Right cardiac atrium (tissue), 5 donors: ENCODE measurements at regions not wholly inside any gene's neighbourhood (a gene's known extent, or its start where the extent isn't known, plus 50 kb on each side); places are given as distances from the start of the nearest gene placed in this dataset.

Experiments
- ATAC-seq, 2 donors: fragments of 200-7000 bp; cut with Tn5 transposase; one replicate each; pipeline versions ENCODE4 v1.8.0 to v1.9.1; 2020; ENCODE audit warnings: moderate library complexity in 2 of 2, mild to moderate bottlenecking in 1 of 2
- DNase-seq, 3 donors: peaks; one replicate each; pipeline ENCODE4 v3.0.0-alpha.2; 2020
- H3K27ac ChIP-seq: one replicate; pipeline ENCODE4 v1.5.1; 2013; ENCODE audit warnings: mild to moderate bottlenecking, low read length, control low read depth, moderate library complexity
- H3K27me3 ChIP-seq: one replicate; pipeline ENCODE4 v1.6.1; 2013; ENCODE audit not compliant: control insufficient read depth, insufficient read depth
- H3K4me1 ChIP-seq: one replicate; pipeline ENCODE4 v1.6.1; 2013; ENCODE audit warnings: low read length; ENCODE audit not compliant: control insufficient read depth, insufficient read depth
- H3K4me3 ChIP-seq: one replicate; pipeline ENCODE4 v1.5.1; 2013; ENCODE audit warnings: low read length, control low read depth
- H3K9me3 ChIP-seq: one replicate; pipeline ENCODE4 v1.6.1; 2013; ENCODE audit warnings: low read length; ENCODE audit not compliant: control insufficient read depth
- WGBS: extraction: QIAGEN DNeasy Blood & Tissue Kit; methylation state at CpG from one replicate; pipeline ENCODE4 v1.1.7; 2013; 5-methylcytosine and 5-hydroxymethylcytosine counted together
- intact Hi-C, 4 donors: fragments of 100-400 bp; cut with DNase I; formaldehyde crosslinking; loops; one replicate each; pipeline versions ENCODE4 v1.11.0 to v1.14.0; 2022 to 2023
- donor health status: healthy with polysubstance abuse.
- donor health status: DM: no; HTN: yes; CAD: no.
- donor health status: DM: no; HTN: no; CAD: no.
- donor health status: DM: no; HTN: yes; CAD: no; lungs with severe emphysema.
- donor health status: DM: yes; HTN: yes; CAD: no.

- Histone ChIP-seq H3K27ac (no peak overlapping the region), H3K27me3 (no peaks in the 10 kb centered on the region), H3K4me3 (no peak overlapping the region), H3K9me3 (no peaks in the 10 kb centered on the region), H3K4me1 (no peaks in the 10 kb centered on the region)
- ATAC-seq (no peak), DNase-seq (no peak)
- intact Hi-C loops = no loop called here
- 86% methylated on average over 4 of the region's 4 CpGs for WGBS
These were observed 186.6 kb upstream of the NSMCE3 start for GRCh38 chr15:29456255-29456654.

- intact Hi-C loops = no loop called here
- H3K9me3 ChIP-seq = no peaks in the 10 kb centered on the region
- 89% methylated on average over 4 of the region's 4 CpGs for WGBS
These were observed 185.9 kb upstream of the NSMCE3 start for GRCh38 chr15:29455530-29455929.

GRCh38 chr15:29455055-29455454, 185.4 kb upstream of the NSMCE3 start:
- H3K4me1 ChIP-seq = no peaks in the 10 kb centered on the region
- H3K4me3 ChIP-seq = no peak overlapping the region
- no peak overlapping the region for H3K27ac ChIP-seq
- ATAC-seq = no peak
- WGBS = 89% methylated on average over 3 of the region's 3 CpGs
- intact Hi-C loops = no loop called here
- H3K27me3 ChIP-seq = no peaks in the 10 kb centered on the region
- no peak for DNase-seq
- no peaks in the 10 kb centered on the region for H3K9me3 ChIP-seq

More at GRCh38 chr15:29455530-29455929, 185.9 kb upstream of the NSMCE3 start:
- no peak overlapping the region for H3K4me3 ChIP-seq
- no peaks in the 10 kb centered on the region for H3K27me3 ChIP-seq
- no peak for DNase-seq
- H3K27ac ChIP-seq = no peak overlapping the region
- ATAC-seq = no peak
- no peaks in the 10 kb centered on the region for H3K4me1 ChIP-seq

- DNase-seq = peak in 1 of 3 donors; percentile 36
- intact Hi-C loops = loop anchor here in 1 of 4 donors (5.0 kb wide), 1 partner anchor 118 kb away; a partner anchor contains a TSS
- 69% methylated on average over 5 of the region's 5 CpGs for WGBS
These were observed 184.9 kb upstream of the NSMCE3 start for GRCh38 chr15:29454506-29454905.

GRCh38 chr15:29452881-29453731, 183.5 kb upstream of the NSMCE3 start:
- 39% methylated on average over 16 of the region's 16 CpGs for WGBS
- intact Hi-C loops = loop anchor here in 1 of 4 donors (5.0 kb wide), 1 partner anchor 119 kb away; a partner anchor contains a TSS
- ATAC-seq = peak in 1 of 2 donors; percentile 49

More at GRCh38 chr15:29454506-29454905, 184.9 kb upstream of the NSMCE3 start:
- Histone ChIP-seq H3K27me3 (no peaks in the 10 kb centered on the region), H3K9me3 (no peaks in the 10 kb centered on the region), H3K4me3 (no peak overlapping the region), H3K4me1 (no peaks in the 10 kb centered on the region), H3K27ac (no peak overlapping the region)
- no peak for ATAC-seq

GRCh38 chr15:29451201-29451781, 181.7 kb upstream of the NSMCE3 start:
- Histone ChIP-seq H3K4me3 (no peak overlapping the region), H3K27ac (no peak overlapping the region), H3K9me3 (no peaks in the 10 kb centered on the region), H3K27me3 (no peaks in the 10 kb centered on the region), H3K4me1 (no peaks in the 10 kb centered on the region)
- DNase-seq = peak; percentile 19 to 67 (median 62)
- WGBS = 45% methylated on average over 18 of the region's 18 CpGs
- intact Hi-C loops = loop anchor here in 1 of 4 donors (5.0 kb wide), 1 partner anchor 121 kb away; a partner anchor contains a TSS
- peak; percentile 64 to 68 for ATAC-seq

More at GRCh38 chr15:29452881-29453731, 183.5 kb upstream of the NSMCE3 start:
- H3K4me3 ChIP-seq = no peak overlapping the region
- H3K27me3 ChIP-seq = no peaks in the 10 kb centered on the region
- no peak overlapping the region for H3K27ac ChIP-seq
- no peaks in the 10 kb centered on the region for H3K4me1 ChIP-seq
- H3K9me3 ChIP-seq = no peaks in the 10 kb centered on the region
- DNase-seq = no peak

GRCh38 chr15:29449136-29449535, 179.5 kb upstream of the NSMCE3 start:
- no peaks in the 10 kb centered on the region for H3K27me3 ChIP-seq
- no peaks in the 10 kb centered on the region for H3K9me3 ChIP-seq
- H3K27ac ChIP-seq = no peak overlapping the region
- no peak overlapping the region for H3K4me3 ChIP-seq
- DNase-seq = no peak
- intact Hi-C loops = loop anchor here in 1 of 4 donors (10.0 kb wide), 1 partner anchor 64 kb away; no protein-coding TSS in a partner anchor
- H3K4me1 ChIP-seq = no peaks in the 10 kb centered on the region
- ATAC-seq = no peak
- 47% methylated on average over 2 of the region's 2 CpGs for WGBS

- no peaks in the 10 kb centered on the region for H3K27me3 ChIP-seq
- DNase-seq (no peak), ATAC-seq (no peak)
- H3K4me1 ChIP-seq = no peaks in the 10 kb centered on the region
- no peaks in the 10 kb centered on the region for H3K9me3 ChIP-seq
- no peak overlapping the region for H3K27ac ChIP-seq
- 71% methylated on average over 4 of the region's 4 CpGs for WGBS
- intact Hi-C loops = loop anchor here in 1 of 4 donors (10.0 kb wide), 1 partner anchor 64 kb away; no protein-coding TSS in a partner anchor
- H3K4me3 ChIP-seq = no peak overlapping the region
These were observed 178.7 kb upstream of the NSMCE3 start for GRCh38 chr15:29448320-29448719.

GRCh38 chr15:29446480-29446879, 176.9 kb upstream of the NSMCE3 start:
- DNase-seq (no peak), ATAC-seq (no peak)
- H3K4me3 ChIP-seq = no peak overlapping the region
- H3K4me1 ChIP-seq = no peaks in the 10 kb centered on the region
- H3K9me3 ChIP-seq = no peaks in the 10 kb centered on the region
- H3K27ac ChIP-seq = no peak overlapping the region
- no peaks in the 10 kb centered on the region for H3K27me3 ChIP-seq
- 76% methylated on average over 3 of the region's 3 CpGs for WGBS
- intact Hi-C loops = loop anchor here in 1 of 4 donors (10.0 kb wide), 1 partner anchor 62 kb away; no protein-coding TSS in a partner anchor

GRCh38 chr15:29442532-29442931, 172.9 kb upstream of the NSMCE3 start:
- Histone ChIP-seq H3K4me3 (no peak overlapping the region), H3K4me1 (no peaks in the 10 kb centered on the region), H3K27ac (no peak overlapping the region), H3K27me3 (no peaks in the 10 kb centered on the region), H3K9me3 (no peaks in the 10 kb centered on the region)
- intact Hi-C loops = loop anchor here in 1 of 4 donors (10.0 kb wide), 1 partner anchor 58 kb away; no protein-coding TSS in a partner anchor
- no peak for ATAC-seq
- no peak for DNase-seq
- 79% methylated on average over 5 of the region's 5 CpGs for WGBS

- no peaks in the 10 kb centered on the region for H3K27me3 ChIP-seq
These were observed 170.9 kb upstream of the NSMCE3 start for GRCh38 chr15:29440541-29440940.

More at GRCh38 chr15:29440541-29440940, 170.9 kb upstream of the NSMCE3 start:
- intact Hi-C loops = loop anchor here in 1 of 4 donors (10.0 kb wide), 1 partner anchor 56 kb away; no protein-coding TSS in a partner anchor
- WGBS = 84% methylated on average over 7 of the region's 7 CpGs
- no peak for ATAC-seq
- no peak overlapping the region for H3K27ac ChIP-seq
- DNase-seq = no peak
- H3K4me3 ChIP-seq = no peak overlapping the region
- H3K9me3 ChIP-seq = no peaks in the 10 kb centered on the region
- no peaks in the 10 kb centered on the region for H3K4me1 ChIP-seq
